HEK293 (cell line): ENCODE measurements at regions not wholly inside any gene's neighbourhood (a gene's known extent, or its start where the extent isn't known, plus 50 kb on each side); places are given as distances from the start of the nearest gene placed in this dataset.

Experiments
- CTCF ChIA-PET: fragments of 350-600 bp; formaldehyde crosslinking; extraction: SDS; loops from one replicate; lab custom pipeline; 2021; ENCODE audit warnings: antibody characterized with exemption; lab: Yijun Ruan, JAX
- POLR2A ChIA-PET: fragments of 300-600 bp; formaldehyde crosslinking; extraction: SDS; loops from one replicate; lab custom pipeline; 2020; ENCODE audit warnings: antibody characterized with exemption, inconsistent platforms; lab: Yijun Ruan, JAX
- H3K27ac ChIP-seq: fragments of 200-500 bp; sonication (Bioruptor generic); 2 replicates; pipeline ENCODE4 v1.5.1; 2014; ENCODE audit warnings: low read depth, low read length, control low read depth, inconsistent platforms; ENCODE audit errors: extremely low read depth
- H3K36me3 ChIP-seq, 2 experiments: fragments of 200-500 bp in 1 of 2; sonication (Bioruptor generic) in 1 of 2; 1 replicate in 1 of 2; 2 replicates in 1 of 2; pipeline ENCODE4 v1.5.1; 2014 to 2017; ENCODE audit warnings: inconsistent platforms in 2 of 2, low read length in 2 of 2; ENCODE audit not compliant: control insufficient read depth in 2 of 2, insufficient read depth in 1 of 2
- H3K4me1 ChIP-seq: fragments of 200-500 bp; sonication (Bioruptor generic); 2 replicates; pipeline ENCODE4 v1.5.1; 2014; ENCODE audit warnings: mild to moderate bottlenecking, low read length, inconsistent platforms; ENCODE audit not compliant: control insufficient read depth, insufficient read depth
- H3K4me3 ChIP-seq: 2 replicates; pipeline ENCODE4 v1.5.1; 2011; ENCODE audit warnings: low read depth, mild to moderate bottlenecking, control low read depth, low read length, moderate library complexity
- H3K9me3 ChIP-seq: fragments of 200-500 bp; sonication (Bioruptor generic); 2 replicates; pipeline ENCODE4 v1.5.1; 2014; ENCODE audit warnings: low read depth, low read length, inconsistent platforms; ENCODE audit not compliant: control insufficient read depth, insufficient read depth
- FEZF1 ChIP-seq: fragments of 450-650 bp; formaldehyde crosslinking; IDR thresholded peaks from 2 replicates; pipeline ENCODE4 v1.5.1; 2016; ENCODE audit warnings: missing biosample characterization, missing genetic modification characterization
- GLI4 ChIP-seq: fragments of 450-650 bp; formaldehyde crosslinking; IDR thresholded peaks from 2 replicates; pipeline ENCODE4 v1.5.1; 2016; ENCODE audit warnings: missing biosample characterization, missing genetic modification characterization
- KLF10 ChIP-seq: fragments of 450-650 bp; IDR thresholded peaks from 2 replicates; pipeline ENCODE4 v1.5.1; 2018; ENCODE audit warnings: missing biosample characterization, mild to moderate bottlenecking, missing genetic modification characterization
- KLF7 ChIP-seq: fragments of 450-650 bp; formaldehyde crosslinking; IDR thresholded peaks from 2 replicates; pipeline ENCODE4 v1.5.1; 2016; ENCODE audit warnings: missing biosample characterization, missing genetic modification characterization, borderline replicate concordance
- MZF1 ChIP-seq: fragments of 450-650 bp; formaldehyde crosslinking; IDR thresholded peaks from 2 replicates; pipeline ENCODE4 v1.5.1; 2017; ENCODE audit warnings: missing biosample characterization, missing genetic modification characterization, borderline replicate concordance
- SCRT1 ChIP-seq: fragments of 450-650 bp; formaldehyde crosslinking; IDR thresholded peaks from 2 replicates; pipeline ENCODE4 v1.5.1; 2016; ENCODE audit warnings: missing biosample characterization, missing genetic modification characterization, borderline replicate concordance
- SETDB1 ChIP-seq: IDR thresholded peaks from one replicate; pipeline ENCODE4 v1.6.1; 2017; ENCODE audit warnings: mild to moderate bottlenecking, low read length, moderate library complexity, mixed read lengths; ENCODE audit not compliant: insufficient read length
- ZBTB21 ChIP-seq: fragments of 450-650 bp; formaldehyde crosslinking; IDR thresholded peaks from 2 replicates; pipeline ENCODE4 v1.5.1; 2017; ENCODE audit warnings: missing biosample characterization, missing genetic modification characterization
- ZIC2 ChIP-seq: fragments of 450-650 bp; formaldehyde crosslinking; IDR thresholded peaks from 2 replicates; pipeline ENCODE4 v1.5.1; 2016; ENCODE audit warnings: missing biosample characterization, missing genetic modification characterization
- ZNF10 ChIP-seq: fragments of 450-650 bp; formaldehyde crosslinking; IDR thresholded peaks from 2 replicates; pipeline ENCODE4 v1.5.1; 2017; ENCODE audit warnings: missing biosample characterization, missing genetic modification characterization
- ZNF121 ChIP-seq: fragments of 450-650 bp; formaldehyde crosslinking; IDR thresholded peaks from 2 replicates; pipeline ENCODE4 v1.5.1; 2016; ENCODE audit warnings: missing biosample characterization, missing genetic modification characterization
- ZNF16 ChIP-seq: fragments of 450-650 bp; formaldehyde crosslinking; IDR thresholded peaks from 2 replicates; pipeline ENCODE4 v1.5.1; 2016; ENCODE audit warnings: low read depth, missing biosample characterization, missing genetic modification characterization
- ZNF175 ChIP-seq: fragments of 450-650 bp; formaldehyde crosslinking; IDR thresholded peaks from 2 replicates; pipeline ENCODE4 v1.5.1; 2016; ENCODE audit warnings: missing biosample characterization, missing genetic modification characterization
- ZNF223 ChIP-seq: fragments of 450-650 bp; formaldehyde crosslinking; IDR thresholded peaks from 2 replicates; pipeline ENCODE4 v1.5.1; 2016; ENCODE audit warnings: missing biosample characterization, missing genetic modification characterization
- ZNF24 ChIP-seq: fragments of 450-650 bp; formaldehyde crosslinking; IDR thresholded peaks from 2 replicates; pipeline ENCODE4 v1.5.1; 2016; ENCODE audit warnings: missing biosample characterization, missing genetic modification characterization
- ZNF423 ChIP-seq: fragments of 450-650 bp; formaldehyde crosslinking; IDR thresholded peaks from 2 replicates; pipeline ENCODE4 v1.5.1; 2016; ENCODE audit warnings: missing biosample characterization, missing genetic modification characterization
- ZNF501 ChIP-seq: fragments of 450-650 bp; formaldehyde crosslinking; IDR thresholded peaks from 2 replicates; pipeline ENCODE4 v1.5.1; 2016; ENCODE audit warnings: missing biosample characterization, missing genetic modification characterization
- ZNF529 ChIP-seq: fragments of 450-650 bp; formaldehyde crosslinking; IDR thresholded peaks from 2 replicates; pipeline ENCODE4 v1.5.1; 2017; ENCODE audit warnings: missing genetic modification characterization, missing biosample characterization; ENCODE audit not compliant: insufficient replicate concordance
- ZNF561 ChIP-seq: fragments of 450-650 bp; IDR thresholded peaks from 2 replicates; pipeline ENCODE4 v1.5.1; 2018; ENCODE audit warnings: missing biosample characterization, missing genetic modification characterization, borderline replicate concordance
- ZNF571 ChIP-seq: fragments of 450-650 bp; formaldehyde crosslinking; IDR thresholded peaks from 2 replicates; pipeline ENCODE4 v1.5.0; 2017; ENCODE audit warnings: missing biosample characterization, missing genetic modification characterization
- ZNF580 ChIP-seq: fragments of 450-650 bp; formaldehyde crosslinking; IDR thresholded peaks from 2 replicates; pipeline ENCODE4 v1.5.1; 2016; ENCODE audit warnings: missing biosample characterization, missing genetic modification characterization
- ZNF610 ChIP-seq: fragments of 450-650 bp; formaldehyde crosslinking; IDR thresholded peaks from 2 replicates; pipeline ENCODE4 v1.5.1; 2016; ENCODE audit warnings: missing biosample characterization, missing genetic modification characterization, borderline replicate concordance
- ZNF707 ChIP-seq: fragments of 450-650 bp; formaldehyde crosslinking; IDR thresholded peaks from 2 replicates; pipeline ENCODE4 v1.5.1; 2016; ENCODE audit warnings: missing biosample characterization, missing genetic modification characterization
- ZNF76 ChIP-seq: fragments of 450-650 bp; formaldehyde crosslinking; IDR thresholded peaks from 2 replicates; pipeline ENCODE4; 2016; ENCODE audit warnings: low read depth, missing biosample characterization, missing genetic modification characterization, borderline replicate concordance
- ZNF785 ChIP-seq: fragments of 450-650 bp; formaldehyde crosslinking; IDR thresholded peaks from 2 replicates; pipeline ENCODE4 v1.5.1; 2016; ENCODE audit warnings: missing biosample characterization, missing genetic modification characterization
- ZNF792 ChIP-seq: fragments of 450-650 bp; formaldehyde crosslinking; IDR thresholded peaks from 2 replicates; pipeline ENCODE4 v1.5.1; 2016; ENCODE audit warnings: missing biosample characterization, missing genetic modification characterization
- ZSCAN18 ChIP-seq: fragments of 450-650 bp; formaldehyde crosslinking; IDR thresholded peaks from 2 replicates; pipeline ENCODE4 v1.5.1; 2016; ENCODE audit warnings: missing biosample characterization, missing genetic modification characterization
- TF ChIP-seq, protein P1 (sequence below): fragments of 450-650 bp; formaldehyde crosslinking; IDR thresholded peaks from 2 replicates; pipeline ENCODE4 v1.5.1; 2017; ENCODE audit warnings: missing biosample characterization, missing genetic modification characterization

- TF ChIP-seq ZSCAN18 (tag by site-specific recombination) (no peak), ZNF24 (tag by site-specific recombination) (no peak), ZNF175 (tag by site-specific recombination) (no peak), ZNF707 (tag by site-specific recombination) (no peak), GLI4 (no peak), ZNF501 (no peak), ZNF16 (no peak), ZNF561 (tag by site-specific recombination) (no peak), ZNF571 (no peak), MZF1 (no peak), ZNF792 (tag by site-specific recombination) (no peak)
Observed at GRCh38 chr1:5722635-5723164, 269.5 kb downstream of the NPHP4 start (continued).

DNA sequence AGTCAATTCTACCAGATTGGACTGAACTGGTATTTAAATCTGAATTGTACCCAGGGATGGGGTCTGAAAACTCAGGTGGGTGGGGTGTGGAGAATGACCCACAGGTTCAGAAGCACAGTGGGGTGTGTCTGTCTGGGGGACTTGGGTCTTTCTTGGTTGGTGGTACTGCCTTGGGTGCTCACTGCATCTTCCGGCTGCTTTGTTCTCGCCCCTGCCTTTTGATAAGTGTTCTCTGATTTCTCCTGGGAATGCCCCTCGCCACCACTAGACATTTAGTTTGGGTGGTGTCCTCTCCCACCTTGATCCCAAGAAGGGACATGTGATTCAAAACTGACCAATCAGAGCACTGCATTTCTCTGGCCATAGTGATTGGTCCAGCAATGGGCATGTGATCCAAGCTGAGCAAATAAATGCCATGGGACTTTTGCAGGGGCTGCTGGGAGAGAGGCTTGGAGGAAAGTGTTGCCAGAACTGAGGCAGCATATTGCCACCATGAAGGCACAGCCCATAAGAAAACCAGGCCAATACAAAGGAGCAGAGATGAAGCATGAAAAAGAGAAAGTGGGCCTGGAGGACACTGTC, 270.5 kb downstream of the NPHP4 start:
- Histone ChIP-seq H3K9me3 (no peaks in the 10 kb centered on the region), H3K27ac (no peak overlapping the region), H3K36me3 (no peaks in the 10 kb centered on the region), H3K4me1 (no peaks in the 10 kb centered on the region), H3K4me3 (no peak overlapping the region)
- TF ChIP-seq ZNF121 (tag by site-specific recombination) (no peak), ZIC2 (tag by site-specific recombination) (no peak), ZNF785 (no peak), SCRT1 (tag by site-specific recombination) (no peak), ZNF10 (tag by site-specific recombination) (no peak), KLF7 (tag by site-specific recombination) (no peak), SETDB1 (no peak), FEZF1 (tag by site-specific recombination) (no peak), ZNF223 (tag by site-specific recombination) (no peak), ZBTB21 (tag by site-specific recombination) (no peak), ZNF529 (no peak), ZNF580 (tag by site-specific recombination) (no peak)
- TF ChIP-seq, protein P1, sequence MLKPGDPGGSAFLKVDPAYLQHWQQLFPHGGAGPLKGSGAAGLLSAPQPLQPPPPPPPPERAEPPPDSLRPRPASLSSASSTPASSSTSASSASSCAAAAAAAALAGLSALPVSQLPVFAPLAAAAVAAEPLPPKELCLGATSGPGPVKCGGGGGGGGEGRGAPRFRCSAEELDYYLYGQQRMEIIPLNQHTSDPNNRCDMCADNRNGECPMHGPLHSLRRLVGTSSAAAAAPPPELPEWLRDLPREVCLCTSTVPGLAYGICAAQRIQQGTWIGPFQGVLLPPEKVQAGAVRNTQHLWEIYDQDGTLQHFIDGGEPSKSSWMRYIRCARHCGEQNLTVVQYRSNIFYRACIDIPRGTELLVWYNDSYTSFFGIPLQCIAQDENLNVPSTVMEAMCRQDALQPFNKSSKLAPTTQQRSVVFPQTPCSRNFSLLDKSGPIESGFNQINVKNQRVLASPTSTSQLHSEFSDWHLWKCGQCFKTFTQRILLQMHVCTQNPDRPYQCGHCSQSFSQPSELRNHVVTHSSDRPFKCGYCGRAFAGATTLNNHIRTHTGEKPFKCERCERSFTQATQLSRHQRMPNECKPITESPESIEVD (tag by site-specific recombination), result no peak
- ChIA-PET CTCF (no interaction called here), POLR2A (no interaction called here)

DNA sequence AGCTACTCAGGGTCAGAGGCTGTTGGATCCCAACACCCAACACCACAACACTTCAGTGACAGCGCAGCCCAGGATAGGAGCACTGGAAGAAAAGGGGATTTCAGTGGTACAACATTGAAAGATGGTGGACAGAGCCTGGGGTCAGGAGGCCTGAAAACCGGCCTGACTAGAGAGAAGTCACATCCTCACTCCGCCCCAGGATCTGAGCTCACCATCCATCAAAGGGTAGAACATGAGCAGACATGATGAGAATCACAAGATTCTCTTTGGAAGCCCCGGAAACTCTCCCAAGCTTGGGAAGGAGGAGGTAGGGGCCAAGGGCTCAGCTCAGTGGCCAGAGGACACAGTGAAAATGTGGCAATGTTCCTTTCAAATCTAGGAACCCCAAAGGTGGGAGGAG, 271.3 kb downstream of the NPHP4 start:
- TF ChIP-seq ZNF610 (tag by site-specific recombination), result no peak
- TF ChIP-seq ZNF76 (tag by site-specific recombination), result no peak
- no peak for TF ChIP-seq KLF10 (tag by site-specific recombination)
- no peak for TF ChIP-seq ZNF423 (tag by site-specific recombination)
- TF ChIP-seq, all 188 proteins: peak for 0
- H3K4me1 ChIP-seq, result no peaks in the 10 kb centered on the region
- no peak overlapping the region for H3K27ac ChIP-seq
- H3K9me3 ChIP-seq, result no peaks in the 10 kb centered on the region
- ChIA-PET CTCF (no interaction called here), POLR2A (no interaction called here)
- H3K36me3 ChIP-seq, result no peaks in the 10 kb centered on the region
- no peak overlapping the region for H3K4me3 ChIP-seq
